ENCODE measurements at regions not wholly inside any gene's neighbourhood (a gene's known extent, or its start where the extent isn't known, plus 50 kb on each side); places are given as distances from the start of the nearest gene placed in this dataset.

GRCh38 chr11:91219535-91219934 lies 996.7 kb upstream of the CHORDC1 start:
- H3K9me3 Mint-ChIP-seq = no peaks in the 10 kb centered on the region
- no peaks in the 10 kb centered on the region for H3K36me3 Mint-ChIP-seq
- no peaks in the 10 kb centered on the region for H3K27me3 Mint-ChIP-seq
- H3K4me3 Mint-ChIP-seq = no peak overlapping the region
- H3K4me1 Mint-ChIP-seq (ENCODE audit: unreplicated experiment) = peaks cover 8% of the 10 kb centered on the region
- H3K27ac Mint-ChIP-seq = no peak overlapping the region
- DNase-seq (ENCODE audit: extremely low spot score, unreplicated experiment) = no peak
- TF ChIP-seq CTCF (conservative IDR thresholded peaks at IDR 0.05) = no peak

GRCh38 chr11:91209751-91210150 lies 986.9 kb upstream of the CHORDC1 start:
- DNase-seq (ENCODE audit: extremely low spot score, unreplicated experiment) = no peak
- H3K27me3 Mint-ChIP-seq = no peaks in the 10 kb centered on the region
- TF ChIP-seq CTCF (conservative IDR thresholded peaks at IDR 0.05) = no peak
- no peak overlapping the region for H3K27ac Mint-ChIP-seq
- H3K9me3 Mint-ChIP-seq = no peaks in the 10 kb centered on the region
- no peaks in the 10 kb centered on the region for H3K4me1 Mint-ChIP-seq (ENCODE audit: unreplicated experiment)
- no peaks in the 10 kb centered on the region for H3K36me3 Mint-ChIP-seq
- no peak overlapping the region for H3K4me3 Mint-ChIP-seq

GRCh38 chr11:91209306-91209705 lies 986.5 kb upstream of the CHORDC1 start:
- Mint-ChIP-seq H3K4me1 (ENCODE audit: unreplicated experiment) (no peaks in the 10 kb centered on the region), H3K9me3 (no peaks in the 10 kb centered on the region), H3K4me3 (no peak overlapping the region), H3K36me3 (no peaks in the 10 kb centered on the region), H3K27ac (no peak overlapping the region), H3K27me3 (no peaks in the 10 kb centered on the region)
- DNase-seq (ENCODE audit: extremely low spot score, unreplicated experiment) = no peak
- TF ChIP-seq CTCF (conservative IDR thresholded peaks at IDR 0.05) = no peak

GRCh38 chr11:91199866-91200265 lies 977.0 kb upstream of the CHORDC1 start:
- Mint-ChIP-seq H3K9me3 (peaks cover 4% of the 10 kb centered on the region), H3K27ac (no peak overlapping the region), H3K27me3 (no peaks in the 10 kb centered on the region), H3K4me3 (no peak overlapping the region), H3K36me3 (no peaks in the 10 kb centered on the region), H3K4me1 (ENCODE audit: unreplicated experiment) (no peaks in the 10 kb centered on the region)
- no peak for DNase-seq (ENCODE audit: extremely low spot score, unreplicated experiment)
- TF ChIP-seq CTCF (conservative IDR thresholded peaks at IDR 0.05) = no peak

- no peak for TF ChIP-seq CTCF (conservative IDR thresholded peaks at IDR 0.05)
- Mint-ChIP-seq H3K4me3 (no peak overlapping the region), H3K4me1 (ENCODE audit: unreplicated experiment) (no peaks in the 10 kb centered on the region), H3K36me3 (no peaks in the 10 kb centered on the region), H3K9me3 (peaks cover 4% of the 10 kb centered on the region), H3K27ac (no peak overlapping the region), H3K27me3 (no peaks in the 10 kb centered on the region)
- DNase-seq (ENCODE audit: extremely low spot score, unreplicated experiment) = no peak
Observed at GRCh38 chr11:91194546-91194945, 971.7 kb upstream of the CHORDC1 start.

- Mint-ChIP-seq H3K4me3 (no peak overlapping the region), H3K27ac (no peak overlapping the region), H3K4me1 (ENCODE audit: unreplicated experiment) (no peaks in the 10 kb centered on the region), H3K9me3 (peaks cover 6% of the 10 kb centered on the region), H3K27me3 (no peaks in the 10 kb centered on the region), H3K36me3 (no peaks in the 10 kb centered on the region)
- no peak for DNase-seq (ENCODE audit: extremely low spot score, unreplicated experiment)
- no peak for TF ChIP-seq CTCF (conservative IDR thresholded peaks at IDR 0.05)
Observed at GRCh38 chr11:91188484-91188883, 965.6 kb upstream of the CHORDC1 start.

All from type B pancreatic cell (in vitro differentiated cells).